ENCODE measurements at regions not wholly inside any gene's neighbourhood (a gene's known extent, or its start where the extent isn't known, plus 50 kb on each side); places are given as distances from the start of the nearest gene placed in this dataset.

GRCh38 chr11:25730230-25730629 is 601.7 kb upstream of the ANO3 start:
- no peak for TF ChIP-seq CTCF (conservative IDR thresholded peaks at IDR 0.05)
- H3K4me3 Mint-ChIP-seq = no peak overlapping the region
- H3K27me3 Mint-ChIP-seq = no peaks in the 10 kb centered on the region
- no peak for DNase-seq (ENCODE audit: extremely low spot score, unreplicated experiment)
- no peak overlapping the region for H3K27ac Mint-ChIP-seq
- H3K4me1 Mint-ChIP-seq (ENCODE audit: unreplicated experiment) = no peaks in the 10 kb centered on the region
- peaks cover 8% of the 10 kb centered on the region for H3K9me3 Mint-ChIP-seq
- peaks cover 4% of the 10 kb centered on the region for H3K36me3 Mint-ChIP-seq

- H3K9me3 Mint-ChIP-seq = no peaks in the 10 kb centered on the region
- H3K27ac Mint-ChIP-seq = no peak overlapping the region
- H3K36me3 Mint-ChIP-seq = peaks cover 4% of the 10 kb centered on the region
- H3K4me3 Mint-ChIP-seq = no peak overlapping the region
- peak; percentile 40 for TF ChIP-seq CTCF (conservative IDR thresholded peaks at IDR 0.05)
- H3K4me1 Mint-ChIP-seq (ENCODE audit: unreplicated experiment) = no peaks in the 10 kb centered on the region
- no peaks in the 10 kb centered on the region for H3K27me3 Mint-ChIP-seq
- no peak for DNase-seq (ENCODE audit: extremely low spot score, unreplicated experiment)
Measured at GRCh38 chr11:25733777-25734176, 598.2 kb upstream of the ANO3 start.

- Mint-ChIP-seq H3K9me3 (no peaks in the 10 kb centered on the region), H3K27me3 (no peaks in the 10 kb centered on the region), H3K27ac (no peak overlapping the region), H3K36me3 (peaks cover 4% of the 10 kb centered on the region), H3K4me1 (ENCODE audit: unreplicated experiment) (no peaks in the 10 kb centered on the region), H3K4me3 (no peak overlapping the region)
- peak; percentile 67 for TF ChIP-seq CTCF (conservative IDR thresholded peaks at IDR 0.05)
- no peak for DNase-seq (ENCODE audit: extremely low spot score, unreplicated experiment)
Measured at GRCh38 chr11:25734591-25735211, 597.2 kb upstream of the ANO3 start.

- Mint-ChIP-seq H3K36me3 (peaks cover 3% of the 10 kb centered on the region), H3K9me3 (no peaks in the 10 kb centered on the region), H3K4me3 (no peak overlapping the region), H3K27me3 (no peaks in the 10 kb centered on the region), H3K27ac (no peak overlapping the region), H3K4me1 (ENCODE audit: unreplicated experiment) (no peaks in the 10 kb centered on the region)
- TF ChIP-seq CTCF (conservative IDR thresholded peaks at IDR 0.05) = no peak
- no peak for DNase-seq (ENCODE audit: extremely low spot score, unreplicated experiment)
Measured at GRCh38 chr11:25737071-25737675, 594.8 kb upstream of the ANO3 start.

- DNase-seq (ENCODE audit: extremely low spot score, unreplicated experiment) = no peak
- H3K27ac Mint-ChIP-seq = no peak overlapping the region
- no peaks in the 10 kb centered on the region for H3K4me1 Mint-ChIP-seq (ENCODE audit: unreplicated experiment)
- no peak for TF ChIP-seq CTCF (conservative IDR thresholded peaks at IDR 0.05)
- H3K27me3 Mint-ChIP-seq = no peaks in the 10 kb centered on the region
- H3K9me3 Mint-ChIP-seq = no peaks in the 10 kb centered on the region
- no peak overlapping the region for H3K4me3 Mint-ChIP-seq
- H3K36me3 Mint-ChIP-seq = no peaks in the 10 kb centered on the region
Measured at GRCh38 chr11:25741886-25742285, 590.0 kb upstream of the ANO3 start.

Data from type B pancreatic cell (in vitro differentiated cells).